H9 (cell line): ENCODE measurements at regions not wholly inside any gene's neighbourhood (a gene's known extent, or its start where the extent isn't known, plus 50 kb on each side); places are given as distances from the start of the nearest gene placed in this dataset.

Source experiments
- DNase-seq: peaks from one replicate; pipeline ENCODE4 v3.0.0-alpha.2; 2017
- H2AFZ ChIP-seq: one replicate; pipeline ENCODE4 v1.6.1; 2013; ENCODE audit warnings: mild to moderate bottlenecking, low read length, control low read depth, moderate library complexity
- H2AK5ac ChIP-seq: 2 replicates; pipeline ENCODE4 v1.6.1; 2013; ENCODE audit warnings: low read length, control low read depth, mixed read lengths; ENCODE audit not compliant: insufficient read length
- H2BK120ac ChIP-seq: one replicate; pipeline ENCODE4 v1.6.1; 2013; ENCODE audit warnings: low read depth, mild to moderate bottlenecking, low read length, control low read depth, inconsistent platforms; ENCODE audit not compliant: poor library complexity, severe bottlenecking
- H2BK12ac ChIP-seq: 2 replicates; pipeline ENCODE4 v1.6.1; 2013; ENCODE audit warnings: low read length, control low read depth, mixed read lengths, low read depth; ENCODE audit not compliant: insufficient read length
- H2BK15ac ChIP-seq: 2 replicates; pipeline ENCODE4 v1.6.1; 2013; ENCODE audit warnings: low read depth, low read length, control low read depth
- H2BK20ac ChIP-seq: one replicate; pipeline ENCODE4 v1.6.1; 2013; ENCODE audit warnings: low read depth, mild to moderate bottlenecking, low read length, control low read depth, inconsistent platforms; ENCODE audit not compliant: poor library complexity, severe bottlenecking
- H2BK5ac ChIP-seq: 2 replicates; pipeline ENCODE4 v1.6.1; 2013; ENCODE audit warnings: low read length, control low read depth, mixed read lengths; ENCODE audit not compliant: insufficient read length
- H3K14ac ChIP-seq: 2 replicates; pipeline ENCODE4 v1.6.1; 2013; ENCODE audit warnings: low read length, control low read depth; ENCODE audit not compliant: insufficient read depth
- H3K18ac ChIP-seq: 2 replicates; pipeline ENCODE4 v1.6.1; 2013; ENCODE audit warnings: low read depth, mild to moderate bottlenecking, mixed read lengths, low read length, control low read depth; ENCODE audit not compliant: insufficient read length
- H3K23ac ChIP-seq: 2 replicates; pipeline ENCODE4 v1.6.1; 2013; ENCODE audit warnings: low read length, control low read depth, mixed read lengths, low read depth; ENCODE audit not compliant: insufficient read length
- H3K23me2 ChIP-seq: 2 replicates; pipeline ENCODE4 v1.6.1; 2013; ENCODE audit warnings: low read depth, mild to moderate bottlenecking, mixed read lengths, low read length, control low read depth; ENCODE audit not compliant: insufficient read length, poor library complexity, severe bottlenecking
- H3K27ac ChIP-seq: 2 replicates; pipeline ENCODE4 v1.5.1; 2013; ENCODE audit warnings: low read length, control low read depth, mixed read lengths, low read depth; ENCODE audit not compliant: insufficient read length
- H3K27me3 ChIP-seq: 2 replicates; pipeline ENCODE4 v1.6.1; 2013; ENCODE audit warnings: low read length, control low read depth, inconsistent platforms; ENCODE audit not compliant: insufficient read depth
- H3K4ac ChIP-seq: 2 replicates; pipeline ENCODE4 v1.6.1; 2013; ENCODE audit warnings: low read depth, mild to moderate bottlenecking, control low read depth, inconsistent platforms, low read length, moderate library complexity
- H3K4me1 ChIP-seq: 2 replicates; pipeline ENCODE4 v1.6.1; 2013; ENCODE audit warnings: low read length, control low read depth, inconsistent platforms; ENCODE audit not compliant: insufficient read depth
- H3K4me2 ChIP-seq: 2 replicates; pipeline ENCODE4 v1.6.1; 2013; ENCODE audit warnings: low read length, control low read depth, mixed read lengths; ENCODE audit not compliant: insufficient read length, insufficient read depth
- H3K56ac ChIP-seq: 2 replicates; pipeline ENCODE4 v1.6.1; 2013; ENCODE audit warnings: low read depth, mild to moderate bottlenecking, mixed read lengths, low read length, control low read depth; ENCODE audit not compliant: insufficient read length
- H3K79me1 ChIP-seq: 2 replicates; pipeline ENCODE4 v1.6.1; 2013; ENCODE audit warnings: low read depth, mild to moderate bottlenecking, moderate library complexity, low read length, control low read depth, inconsistent platforms; ENCODE audit not compliant: insufficient read depth, poor library complexity, severe bottlenecking
- H3K79me2 ChIP-seq: 2 replicates; pipeline ENCODE4 v1.6.1; 2013; ENCODE audit warnings: low read length, control low read depth, inconsistent platforms; ENCODE audit not compliant: insufficient read depth
- H3K9ac ChIP-seq: 2 replicates; pipeline ENCODE4 v1.6.1; 2013; ENCODE audit warnings: low read length, control low read depth, mixed read lengths; ENCODE audit not compliant: insufficient read length; ENCODE audit errors: extremely low read depth
- H3K9me3 ChIP-seq: one replicate; pipeline ENCODE4 v1.6.1; 2013; ENCODE audit warnings: low read depth, low read length, inconsistent platforms; ENCODE audit not compliant: control insufficient read depth
- H3T11ph ChIP-seq: one replicate; pipeline ENCODE4 v1.6.1; 2013; ENCODE audit warnings: mild to moderate bottlenecking, low read length, control low read depth, inconsistent platforms
- H4K20me1 ChIP-seq: one replicate; pipeline ENCODE4 v1.6.1; 2013; ENCODE audit not compliant: control insufficient read depth, insufficient read length, insufficient read depth
- H4K5ac ChIP-seq: 2 replicates; pipeline ENCODE4 v1.6.1; 2013; ENCODE audit warnings: low read depth, mild to moderate bottlenecking, mixed read lengths, low read length, control low read depth; ENCODE audit not compliant: insufficient read length
- H4K8ac ChIP-seq: replicated peaks from 2 replicates; pipeline ENCODE4 v1.6.1; 2013; ENCODE audit warnings: low read length, control low read depth, mixed read lengths, low read depth; ENCODE audit not compliant: insufficient read length
- H4K91ac ChIP-seq: 2 replicates; pipeline ENCODE4 v1.6.1; 2013; ENCODE audit warnings: low read depth, mild to moderate bottlenecking, moderate library complexity, mixed read lengths, low read length, control low read depth; ENCODE audit not compliant: insufficient read length
- H3K27ac Mint-ChIP-seq, 3 experiments: 2 replicates in 2 of 3; 3 replicates in 1 of 3; pipeline ENCODE4 v1.8.0; 2020 to 2021; ENCODE audit warnings: mixed read lengths in 3 of 3, mild to moderate bottlenecking in 1 of 3, moderate library complexity in 1 of 3
- H3K27me3 Mint-ChIP-seq: 2 replicates; pipeline ENCODE4 v1.8.0; 2021; ENCODE audit warnings: low read depth, mild to moderate bottlenecking, moderate library complexity, mixed read lengths
- H3K36me3 Mint-ChIP-seq, 3 experiments: 2 replicates in 2 of 3; 3 replicates in 1 of 3; pipeline ENCODE4 v1.8.0; 2020 to 2021; ENCODE audit warnings: low read depth in 3 of 3, mixed read lengths in 3 of 3; ENCODE audit not compliant: insufficient read depth in 1 of 3
- H3K4me1 Mint-ChIP-seq, 2 experiments: 2 replicates each; pipeline ENCODE4 v1.8.0; 2020; ENCODE audit warnings: mixed read lengths in 2 of 2
- H3K4me3 Mint-ChIP-seq, 2 experiments: 2 replicates in 1 of 2; 3 replicates in 1 of 2; pipeline ENCODE4 v1.8.0; 2020 to 2021; ENCODE audit warnings: mild to moderate bottlenecking in 2 of 2, mixed read lengths in 2 of 2, moderate library complexity in 1 of 2
- H3K9me3 Mint-ChIP-seq, 2 experiments: 2 replicates in 1 of 2; 3 replicates in 1 of 2; pipeline ENCODE4 v1.8.0; 2020; ENCODE audit warnings: mild to moderate bottlenecking in 2 of 2, mixed read lengths in 2 of 2, moderate library complexity in 1 of 2
- CTCF ChIP-seq: fragments of 200-600 bp; sonication (generic); conservative IDR thresholded peaks from 3 replicates; pipeline ENCODE4 v1.8.0; 2021; ENCODE audit warnings: antibody characterized with exemption, mild to moderate bottlenecking
- WGBS: extraction: QIAGEN DNeasy Blood & Tissue Kit; methylation state at CpG from one replicate; pipeline ENCODE4 v1.1.7; 2013; ENCODE audit warnings: missing lambda C conversion rate, low lambda C conversion rate, mixed read lengths; ENCODE audit not compliant: insufficient read length; ENCODE audit errors: extremely low coverage; 5-methylcytosine and 5-hydroxymethylcytosine counted together

- H3K4me3 Mint-ChIP-seq: no peak overlapping the region
- no peak overlapping the region for H4K5ac ChIP-seq
- H4K8ac ChIP-seq: no peak overlapping the region
- H2BK120ac ChIP-seq: no peak overlapping the region
- no peak overlapping the region for H2AFZ ChIP-seq
- no peak overlapping the region for H3K4me2 ChIP-seq
- peaks cover 0 to under 1% of the 10 kb centered on the region in 2 experiments for H3K4me1 Mint-ChIP-seq
- no peak overlapping the region for H2BK12ac ChIP-seq
- H3K27me3 ChIP-seq: no peaks in the 10 kb centered on the region
- no peak overlapping the region for H3K56ac ChIP-seq
- H3K27ac Mint-ChIP-seq: no peak overlapping the region
- H4K91ac ChIP-seq: no peak overlapping the region
- H3K36me3 Mint-ChIP-seq: no peaks in the 10 kb centered on the region
- no peak overlapping the region for H2BK5ac ChIP-seq
- DNase-seq: no peak
- no peaks in the 10 kb centered on the region; a peak in 1 of 5 replicates for H3K9me3 Mint-ChIP-seq
- WGBS: no CpG with 5 or more reads among the region's 3 CpGs
- H3K9ac ChIP-seq: no peak overlapping the region
- H3K79me2 ChIP-seq: no peaks in the 10 kb centered on the region; the same call in 1 of the 2 replicates
- H4K20me1 ChIP-seq: no peaks in the 10 kb centered on the region
- no peak overlapping the region for H3K27ac ChIP-seq
- no peak overlapping the region for H3K23ac ChIP-seq
- no peak overlapping the region for H3T11ph ChIP-seq
- H2BK20ac ChIP-seq: no peak overlapping the region
- no peak overlapping the region for H3K4ac ChIP-seq
- H3K9me3 ChIP-seq: no peaks in the 10 kb centered on the region
- no peak for TF ChIP-seq CTCF
- H3K23me2 ChIP-seq: no peaks in the 10 kb centered on the region
- no peak overlapping the region for H3K18ac ChIP-seq
- no peaks in the 10 kb centered on the region for H3K79me1 ChIP-seq
- no peaks in the 10 kb centered on the region for H3K4me1 ChIP-seq
- no peak overlapping the region for H3K14ac ChIP-seq
- no peaks in the 10 kb centered on the region for H3K27me3 Mint-ChIP-seq
- H2AK5ac ChIP-seq: no peak overlapping the region
- H2BK15ac ChIP-seq: no peak overlapping the region
Measured at GRCh38 chr15:91473894-91474545, 374.0 kb downstream of the SV2B start.
